Lung microvascular endothelial cell (primary cell): ENCODE measurements at regions not wholly inside any gene's neighbourhood (a gene's known extent, or its start where the extent isn't known, plus 50 kb on each side); places are given as distances from the start of the nearest gene placed in this dataset.

Experiments
- DNase-seq, 2 donors: peaks; one replicate each; pipeline versions ENCODE4 v3.0.0 to v3.0.0-alpha.2; 2010; ENCODE audit warnings: low read depth in 2 of 2

DNA sequence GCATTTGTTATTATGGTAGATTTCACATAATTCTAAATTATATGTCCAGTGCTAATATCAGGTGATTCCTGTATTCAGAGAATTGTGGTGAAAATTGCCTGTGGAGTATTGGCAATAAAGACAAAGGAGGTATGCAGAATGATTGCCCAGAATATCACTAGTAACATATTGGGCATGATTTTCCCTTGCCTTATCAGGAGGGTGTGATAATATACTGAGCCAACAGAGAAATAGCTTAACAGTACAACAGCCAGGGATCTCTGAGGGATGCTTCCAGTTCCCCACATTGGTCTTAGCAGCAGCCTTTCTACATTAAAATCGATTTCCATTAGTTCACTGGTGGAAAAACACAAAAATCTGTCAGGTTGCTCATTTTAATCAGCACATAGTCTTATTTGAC is 122.9 kb upstream of the COL3A1 start:
- no peak for DNase-seq

DNA sequence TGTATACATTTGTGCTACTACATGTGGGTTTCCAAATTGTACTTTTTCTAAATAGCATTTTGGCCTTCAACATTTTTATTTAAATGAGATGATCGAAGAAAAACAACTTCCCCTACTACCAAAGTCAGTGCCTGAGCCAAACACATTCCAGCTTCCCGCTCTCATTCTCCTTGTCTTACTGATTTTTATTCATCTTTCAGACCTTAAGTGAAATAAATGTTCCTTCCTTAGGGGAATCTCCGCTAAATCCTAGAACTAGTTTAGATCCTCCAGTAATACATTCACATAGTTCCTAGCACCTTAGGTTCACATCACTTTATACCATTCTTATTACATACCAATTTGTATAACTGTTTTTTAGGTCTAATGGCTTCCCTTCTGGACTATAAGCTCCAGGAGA is 122.3 kb upstream of the COL3A1 start:
- DNase-seq = no peak

DNA sequence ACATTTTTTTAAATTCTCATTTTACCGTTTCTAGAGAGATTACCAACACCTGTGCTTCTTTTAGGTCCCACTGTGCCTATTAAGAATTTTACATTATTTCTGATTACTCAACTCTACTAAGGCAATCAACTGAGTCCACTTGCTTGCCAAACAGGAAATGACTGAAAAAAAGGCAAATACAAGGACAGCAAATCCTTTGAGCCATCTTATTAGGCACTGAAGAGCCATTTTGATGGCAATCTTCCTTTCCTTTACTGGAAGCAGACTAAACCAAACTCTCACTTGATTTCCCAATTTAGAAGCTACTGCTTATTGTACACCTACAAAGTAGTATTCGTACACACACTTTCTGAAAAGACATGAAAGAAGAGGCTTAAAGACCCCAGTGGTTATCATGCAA is 121.4 kb upstream of the COL3A1 start:
- no peak for DNase-seq

- DNase-seq = peak in 1 of 2 donors; percentile 31
Observed at GRCh38 chr2:188853307-188853706, 120.9 kb upstream of the COL3A1 start.

DNA sequence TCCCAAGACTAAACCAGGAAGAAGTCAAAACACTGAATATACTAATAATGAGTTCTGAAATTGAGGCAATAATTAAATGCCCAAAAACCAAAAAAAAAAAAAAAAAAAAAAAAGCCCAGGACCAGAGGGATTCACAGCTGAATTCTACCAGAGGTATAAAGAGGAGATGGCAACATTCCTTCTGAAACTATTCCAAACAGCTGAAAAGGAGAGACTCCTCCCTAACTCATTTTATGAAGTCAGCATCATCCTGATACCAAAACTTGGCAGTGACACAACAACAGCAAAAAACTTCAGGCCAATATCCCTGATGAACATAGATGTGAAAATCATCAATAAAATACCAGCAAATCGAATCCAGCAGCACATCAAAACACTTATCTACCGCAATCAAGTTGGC is 108.5 kb upstream of the COL3A1 start:
- DNase-seq = no peak

- no peak for DNase-seq
Observed at GRCh38 chr2:188869550-188869949, 104.6 kb upstream of the COL3A1 start.

GRCh38 chr2:188870289-188870688 is 103.9 kb upstream of the COL3A1 start:
- DNase-seq = peak in 1 of 2 donors; percentile 20

- no peak for DNase-seq
Observed at GRCh38 chr2:188875104-188875503, 99.1 kb upstream of the COL3A1 start.

DNA sequence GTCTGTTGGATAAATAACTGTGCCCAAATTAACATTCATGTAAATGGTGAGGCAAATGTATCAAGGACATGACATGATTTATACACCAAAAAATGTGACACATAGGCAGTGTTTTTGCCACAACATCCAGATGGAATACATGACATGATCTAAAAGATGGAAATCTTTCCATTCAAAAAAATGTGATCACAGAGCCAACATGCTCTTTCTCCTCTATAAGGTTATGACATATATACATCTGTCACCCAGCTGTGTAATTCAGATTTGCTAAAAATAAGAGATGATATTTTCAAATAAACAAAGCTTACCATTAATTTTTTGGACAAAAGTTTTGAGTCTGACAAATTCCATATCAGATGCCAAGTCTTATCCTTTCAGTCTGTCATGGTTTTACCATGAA is 95.5 kb upstream of the COL3A1 start:
- no peak for DNase-seq

DNA sequence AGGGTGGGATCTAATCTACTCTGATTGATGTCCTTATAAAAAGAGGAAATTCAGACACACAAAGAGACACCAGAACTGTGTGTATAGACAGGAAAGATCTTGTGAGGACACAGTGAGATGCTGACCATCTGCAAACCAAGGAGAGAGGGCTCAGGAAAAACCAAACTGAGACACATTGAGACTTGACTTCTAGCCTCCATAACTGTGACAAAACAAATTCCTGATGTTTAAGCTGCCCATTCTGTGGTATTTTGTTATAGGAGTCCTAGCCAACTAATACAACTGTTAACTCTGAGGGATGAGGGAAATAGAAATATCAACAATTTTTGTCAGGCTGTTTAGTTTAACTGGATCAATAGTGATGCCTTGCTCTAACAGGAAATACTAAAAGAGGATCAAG is 93.4 kb upstream of the COL3A1 start:
- DNase-seq = no peak

- no peak for DNase-seq
Observed at GRCh38 chr2:188881434-188881833, 92.7 kb upstream of the COL3A1 start.

- no peak for DNase-seq
Observed at GRCh38 chr2:188884046-188884445, 90.1 kb upstream of the COL3A1 start.

GRCh38 chr2:188884517-188884916 is 89.7 kb upstream of the COL3A1 start:
- DNase-seq = no peak

GRCh38 chr2:188889187-188889586 is 85.0 kb upstream of the COL3A1 start:
- no peak for DNase-seq

GRCh38 chr2:188890755-188891154 is 83.4 kb upstream of the COL3A1 start:
- no peak for DNase-seq

GRCh38 chr2:188892636-188893035 is 81.5 kb upstream of the COL3A1 start:
- no peak for DNase-seq

DNA sequence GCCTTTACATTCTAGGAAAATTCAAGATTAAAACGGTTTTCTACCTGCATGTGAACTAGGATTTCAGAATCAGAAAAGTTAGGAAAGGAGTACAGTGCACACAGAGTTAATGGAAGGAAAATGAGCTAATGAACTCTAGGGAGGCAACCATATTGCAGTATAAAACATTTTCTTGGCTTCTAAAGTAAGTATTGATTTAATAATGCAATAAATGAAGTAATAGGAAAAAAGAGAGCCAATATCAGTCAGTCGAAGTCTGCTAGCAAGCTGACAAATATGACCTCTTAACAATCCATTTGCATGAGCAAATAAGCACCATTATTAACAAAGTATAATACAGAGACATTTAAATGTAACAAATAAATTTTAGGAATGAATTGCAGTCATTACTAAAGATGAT is 80.2 kb upstream of the COL3A1 start:
- no peak for DNase-seq

DNA sequence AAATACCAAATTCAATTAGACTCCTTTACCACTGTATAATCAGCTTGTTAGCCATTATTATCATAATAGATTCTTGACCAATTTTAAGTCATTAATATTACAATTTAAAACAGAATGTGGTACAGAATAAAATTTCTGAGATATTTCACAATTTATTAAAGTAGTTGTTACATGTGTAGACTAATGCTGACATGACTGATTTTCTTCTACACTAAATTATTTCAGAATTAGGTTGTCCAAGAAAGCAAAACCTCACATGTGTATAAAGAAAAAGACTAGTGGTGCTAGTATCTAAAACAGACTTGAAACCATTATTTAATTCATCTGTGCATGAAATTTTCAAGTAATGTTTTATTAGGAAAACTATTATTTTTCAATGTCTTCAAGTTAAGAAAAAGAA is 79.2 kb upstream of the COL3A1 start:
- DNase-seq = no peak

DNA sequence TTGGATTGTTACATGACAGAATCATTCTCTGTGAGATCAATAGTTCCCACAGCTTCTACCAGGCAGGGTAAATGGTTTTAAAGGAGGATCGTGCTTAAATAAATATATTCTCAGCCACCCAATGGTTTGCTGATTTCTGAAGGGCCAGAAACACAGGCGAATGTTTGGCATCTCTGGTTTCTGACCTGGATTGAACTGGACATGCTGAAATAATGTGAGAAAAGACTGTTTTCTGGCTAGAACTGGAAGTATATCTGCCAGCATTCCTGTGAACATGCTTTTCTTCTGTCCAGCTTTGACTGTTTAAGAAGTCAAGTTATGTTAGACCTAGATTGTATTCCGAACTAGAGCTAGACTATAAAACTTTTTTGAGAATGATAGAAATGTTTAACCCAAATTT is 77.1 kb upstream of the COL3A1 start:
- no peak for DNase-seq

GRCh38 chr2:188898261-188898660 is 75.9 kb upstream of the COL3A1 start:
- DNase-seq = no peak

DNA sequence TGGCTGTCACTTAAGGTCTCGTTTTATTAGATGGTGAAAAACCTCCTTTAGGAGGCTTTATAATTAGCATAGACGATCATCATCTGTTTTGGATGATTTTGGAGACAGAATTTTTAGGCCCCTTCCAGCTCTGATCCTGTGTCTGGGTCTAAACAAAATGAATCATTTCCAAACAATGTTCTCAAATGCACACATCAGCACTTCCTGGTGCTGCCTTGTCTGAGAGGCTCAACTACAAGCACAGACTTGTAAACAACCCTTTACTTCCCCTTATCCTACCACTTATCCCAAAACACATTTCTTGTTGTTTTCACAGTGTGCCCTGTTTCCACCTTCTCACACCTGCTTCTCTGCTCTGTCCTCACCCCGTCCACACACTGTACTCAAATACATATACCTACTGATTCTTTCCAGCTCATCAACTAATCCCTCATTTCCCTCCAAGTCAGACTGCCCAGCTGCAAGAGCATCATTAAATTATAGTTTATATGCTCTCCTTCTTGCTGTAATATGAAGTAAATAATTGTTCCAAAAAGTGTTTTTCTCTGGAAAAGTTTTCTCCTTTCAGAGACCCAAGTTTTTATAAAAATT is 71.2 kb upstream of the COL3A1 start:
- peak in 1 of 2 donors; percentile 62 for DNase-seq

- DNase-seq = no peak
Observed at GRCh38 chr2:188903740-188904139, 70.4 kb upstream of the COL3A1 start.

- DNase-seq = no peak
Observed at GRCh38 chr2:188909036-188909435, 65.1 kb upstream of the COL3A1 start.

DNA sequence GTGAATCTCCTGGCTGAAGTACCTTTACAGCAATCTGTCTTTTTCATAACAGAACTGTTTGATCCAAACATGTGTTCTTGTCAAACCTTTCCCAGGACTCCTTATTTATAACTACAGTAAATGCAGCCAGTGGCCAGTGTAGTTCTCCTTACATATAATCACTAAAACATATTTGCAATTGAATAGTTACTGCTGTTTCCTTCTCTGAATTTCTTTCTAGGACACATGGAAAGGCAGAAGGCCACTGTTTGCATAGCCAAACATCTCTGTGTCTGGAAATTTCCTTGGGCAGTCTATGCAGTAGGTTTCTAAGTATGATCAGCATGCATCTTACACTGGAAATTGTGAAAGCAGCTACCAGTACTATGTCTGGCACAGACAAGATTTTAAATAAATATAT is 57.4 kb upstream of the COL3A1 start:
- no peak for DNase-seq
